SU-DHL-6 (cell line): ENCODE measurements at regions not wholly inside any gene's neighbourhood (a gene's known extent, or its start where the extent isn't known, plus 50 kb on each side); places are given as distances from the start of the nearest gene placed in this dataset.

ENCODE experiments used
- EZH2phosphoT487 ChIP-seq: fragments of 200-600 bp; sonication (generic), shearing (Covaris generic); conservative IDR thresholded peaks from 2 replicates; pipeline ENCODE4 v1.6.1; 2018; ENCODE audit warnings: mild to moderate bottlenecking, antibody characterized with exemption, low read length, moderate library complexity, mixed read lengths
- TF ChIP-seq, protein P1 (sequence below): fragments of 200-600 bp; sonication (generic); IDR thresholded peaks from one replicate; pipeline ENCODE4 v1.5.1; 2017; ENCODE audit warnings: antibody characterized with exemption, mild to moderate bottlenecking, low read length, moderate library complexity; ENCODE audit not compliant: insufficient read depth, poor library complexity, severe bottlenecking

DNA sequence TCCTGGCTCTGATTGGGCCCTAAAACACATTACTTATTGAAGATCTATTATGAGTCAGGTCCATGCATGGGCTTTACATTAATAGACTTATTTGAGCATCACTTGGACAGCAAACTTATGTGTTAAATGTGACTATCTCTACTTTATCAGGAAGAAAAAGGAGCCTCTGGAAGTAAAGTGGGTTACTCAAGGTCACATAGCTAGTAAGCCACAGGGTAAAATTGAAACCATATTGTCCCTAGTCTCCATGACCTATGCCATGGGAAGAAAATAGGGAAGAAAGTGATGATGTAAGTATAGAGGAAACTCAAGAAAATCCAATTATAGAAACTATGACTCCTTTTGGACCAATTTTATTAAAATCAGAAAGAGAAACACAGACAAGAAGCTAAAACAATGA lies 555.3 kb downstream of the NUF2 start:
- TF ChIP-seq, protein P1, sequence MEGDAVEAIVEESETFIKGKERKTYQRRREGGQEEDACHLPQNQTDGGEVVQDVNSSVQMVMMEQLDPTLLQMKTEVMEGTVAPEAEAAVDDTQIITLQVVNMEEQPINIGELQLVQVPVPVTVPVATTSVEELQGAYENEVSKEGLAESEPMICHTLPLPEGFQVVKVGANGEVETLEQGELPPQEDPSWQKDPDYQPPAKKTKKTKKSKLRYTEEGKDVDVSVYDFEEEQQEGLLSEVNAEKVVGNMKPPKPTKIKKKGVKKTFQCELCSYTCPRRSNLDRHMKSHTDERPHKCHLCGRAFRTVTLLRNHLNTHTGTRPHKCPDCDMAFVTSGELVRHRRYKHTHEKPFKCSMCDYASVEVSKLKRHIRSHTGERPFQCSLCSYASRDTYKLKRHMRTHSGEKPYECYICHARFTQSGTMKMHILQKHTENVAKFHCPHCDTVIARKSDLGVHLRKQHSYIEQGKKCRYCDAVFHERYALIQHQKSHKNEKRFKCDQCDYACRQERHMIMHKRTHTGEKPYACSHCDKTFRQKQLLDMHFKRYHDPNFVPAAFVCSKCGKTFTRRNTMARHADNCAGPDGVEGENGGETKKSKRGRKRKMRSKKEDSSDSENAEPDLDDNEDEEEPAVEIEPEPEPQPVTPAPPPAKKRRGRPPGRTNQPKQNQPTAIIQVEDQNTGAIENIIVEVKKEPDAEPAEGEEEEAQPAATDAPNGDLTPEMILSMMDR = no peak
- no peak for TF ChIP-seq EZH2phosphoT487
